ENCODE measurements at regions not wholly inside any gene's neighbourhood (a gene's known extent, or its start where the extent isn't known, plus 50 kb on each side); places are given as distances from the start of the nearest gene placed in this dataset.

DNA sequence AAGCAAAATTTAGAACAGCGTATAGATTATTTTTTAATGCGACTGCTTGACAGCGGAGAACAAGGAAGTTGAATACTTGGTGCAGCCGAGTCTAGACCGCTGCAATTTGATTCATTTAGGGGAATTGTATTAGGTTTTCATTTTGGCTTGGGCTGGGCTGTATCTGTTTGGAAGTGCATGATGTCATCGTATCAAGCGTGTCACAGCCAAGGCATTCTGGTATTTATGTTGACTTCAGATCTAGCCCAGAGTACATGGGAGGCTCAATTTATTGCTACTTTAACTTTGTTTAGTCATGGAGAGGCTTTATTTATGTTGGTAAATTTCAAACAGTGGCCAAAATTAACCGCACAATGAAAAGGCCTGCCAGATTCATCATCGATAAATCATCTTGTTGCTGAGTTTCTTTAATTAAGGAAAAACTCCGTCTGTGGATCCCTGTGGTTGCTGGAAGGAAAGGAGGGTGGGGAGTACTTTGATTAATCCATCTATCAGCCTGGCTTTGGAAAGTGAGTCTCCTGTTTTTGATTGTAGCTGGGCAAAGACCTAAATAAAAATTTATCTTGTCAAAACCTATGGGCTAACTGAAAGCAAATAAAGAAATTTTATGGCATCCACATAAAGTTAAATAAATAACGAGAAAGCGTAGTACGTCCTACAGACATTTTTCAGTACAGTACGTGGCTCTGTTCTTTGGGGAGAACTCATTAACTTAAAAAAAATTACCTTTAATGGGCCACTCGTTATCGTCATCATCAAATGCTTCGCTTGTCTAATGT lies 230.4 kb upstream of the SPRED2 start:
- Histone ChIP-seq H3K18ac (ENCODE audit: extremely low read depth, low read length) (no peak overlapping the region), H3K27me3 (replicated peaks in 1 of 4; ENCODE audit: control insufficient read depth in 3 of 4, extremely low read depth in 1 of 4, insufficient read depth in 3 of 4, low read length in 3 of 4) (no peaks in the 10 kb centered on the region; a peak in 1 of 7 replicates), H3K14ac (ENCODE audit: insufficient read length) (no peak overlapping the region), H3K4ac (replicated peaks; ENCODE audit: insufficient read length, low read depth, low read length) (no peak overlapping the region), H2BK15ac (ENCODE audit: low read length) (no peak overlapping the region), H4K20me1 (replicated peaks in 1 of 2; ENCODE audit: control insufficient read depth in 1 of 2, insufficient read depth in 2 of 2, low read length in 2 of 2) (no peaks in the 10 kb centered on the region), H4K5ac (ENCODE audit: insufficient read length, low read depth, low read length) (no peak overlapping the region), H2AK5ac (ENCODE audit: low read depth, low read length) (no peak overlapping the region), H2AFZ (ENCODE audit: low read length) (no peak overlapping the region), H3K9me3 (ENCODE audit: insufficient read depth in 2 of 2, low read depth in 1 of 2, low read length in 1 of 2) (peaks cover 0 to 6% of the 10 kb centered on the region in 2 experiments; a peak in 1 of 4 replicates), H3K36me3 (ENCODE audit: control insufficient read depth in 2 of 4, insufficient read depth in 4 of 4, low read length in 3 of 4) (no peaks in the 10 kb centered on the region), H3K79me2 (ENCODE audit: control insufficient read depth in 1 of 2, insufficient read depth in 2 of 2, low read length in 2 of 2) (no peaks in the 10 kb centered on the region), H3K4me2 (ENCODE audit: insufficient read depth in 1 of 2, low read depth in 2 of 2, low read length in 2 of 2) (no peak overlapping the region), H3K4me1 (replicated peaks in 1 of 4; ENCODE audit: control insufficient read depth in 3 of 4, insufficient read depth in 4 of 4, low read length in 3 of 4) (peaks cover 0 to 3% (median 0%) of the 10 kb centered on the region in 4 experiments; a peak in 2 of 7 replicates), H4K8ac (ENCODE audit: extremely low read depth, insufficient read depth, low read length) (no peak overlapping the region), H3K4me3 (ENCODE audit: extremely low read depth in 1 of 4, insufficient read depth in 2 of 4, low read depth in 3 of 4, low read length in 4 of 4) (no peak overlapping the region), H3K23ac (ENCODE audit: insufficient read length) (no peak overlapping the region), H2BK5ac (ENCODE audit: low read depth, low read length) (no peak overlapping the region), H2BK120ac (replicated peaks; ENCODE audit: low read depth, low read length) (no peak overlapping the region), H2BK20ac (ENCODE audit: low read length) (no peak overlapping the region), H3K56ac (replicated peaks; ENCODE audit: insufficient read length, low read depth, low read length) (no peak overlapping the region), H3K79me1 (ENCODE audit: low read depth, low read length) (no peaks in the 10 kb centered on the region), H3K23me2 (ENCODE audit: low read depth, low read length) (no peaks in the 10 kb centered on the region), H4K91ac (replicated peaks; ENCODE audit: insufficient read length, low read length) (no peak overlapping the region), H2BK12ac (ENCODE audit: low read depth, low read length) (no peak overlapping the region), H3K27ac (ENCODE audit: low read depth, low read length) (no peak overlapping the region), H3K9ac (replicated peaks in 1 of 4; ENCODE audit: extremely low read depth in 1 of 4, low read depth in 3 of 4, low read length in 3 of 4) (no peak overlapping the region)
- WGBS, 2 experiments (ENCODE audit: extremely low coverage in 1 of 2, insufficient coverage in 1 of 2, insufficient read length in 1 of 2, insufficient replicate concordance in 2 of 2, low coverage in 1 of 2, low lambda C conversion rate in 2 of 2, missing lambda C conversion rate in 1 of 2), result 95% methylated on average over 17 of the region's 17 CpGs; no CpG with 5 or more reads in 1 of the 2 experiments
- CTCF ChIA-PET (ENCODE audit: partially characterized antibody), result interaction anchor here (1.6 kb wide), 1 partner anchor 48 kb away, joined by 5 read pairs; no protein-coding TSS in a partner anchor
- DNase-seq (ENCODE audit: low read depth in 1 of 2, low spot score in 2 of 2), result no peak
- no peak for TF ChIP-seq JUND (IDR thresholded peaks at IDR 0.05; ENCODE audit: low read length)
- no peak for TF ChIP-seq HDAC2 (IDR thresholded peaks at IDR 0.05; ENCODE audit: borderline replicate concordance in 1 of 2, low read depth in 2 of 2, low read length in 2 of 2)
- POLR2A ChIA-PET (ENCODE audit: partially characterized antibody), result no interaction called here
- FAIRE-seq, result no peak
